Upper lobe of right lung (tissue), 1 donor: ENCODE measurements at regions not wholly inside any gene's neighbourhood (a gene's known extent, or its start where the extent isn't known, plus 50 kb on each side); places are given as distances from the start of the nearest gene placed in this dataset.

Experiments
- ATAC-seq: fragments of 200-7000 bp; cut with Tn5 transposase; one replicate; pipeline ENCODE4 v1.9.1; 2020; ENCODE audit warnings: mild to moderate bottlenecking, moderate library complexity
- DNase-seq: peaks from one replicate; pipeline ENCODE4 v3.0.0-alpha.2; 2020
- H3K27ac ChIP-seq: fragments of 200-600 bp; one replicate; pipeline ENCODE4 v1.8.0; 2022
- H3K27me3 ChIP-seq: fragments of 200-600 bp; one replicate; pipeline ENCODE4 v1.8.0; 2022; ENCODE audit warnings: mild to moderate bottlenecking
- H3K36me3 ChIP-seq: fragments of 200-600 bp; one replicate; pipeline ENCODE4 v1.8.0; 2022
- H3K4me1 ChIP-seq: fragments of 200-600 bp; one replicate; pipeline ENCODE4 v1.8.0; 2022
- H3K4me3 ChIP-seq: fragments of 200-600 bp; one replicate; pipeline ENCODE4 v1.8.0; 2022; ENCODE audit warnings: mild to moderate bottlenecking
- H3K9me3 ChIP-seq: fragments of 200-600 bp; one replicate; pipeline ENCODE4 v1.8.0; 2022
- CTCF ChIP-seq: fragments of 200-600 bp; IDR thresholded peaks from one replicate; pipeline ENCODE4 v1.8.0; 2022; ENCODE audit warnings: antibody characterized with exemption
- intact Hi-C: fragments of 100-400 bp; cut with DNase I; formaldehyde crosslinking; loops from one replicate; pipeline ENCODE4 v1.11.0; 2022
- donor health status: DM: no; HTN: yes; CAD: no; lungs with severe emphysema.

DNA sequence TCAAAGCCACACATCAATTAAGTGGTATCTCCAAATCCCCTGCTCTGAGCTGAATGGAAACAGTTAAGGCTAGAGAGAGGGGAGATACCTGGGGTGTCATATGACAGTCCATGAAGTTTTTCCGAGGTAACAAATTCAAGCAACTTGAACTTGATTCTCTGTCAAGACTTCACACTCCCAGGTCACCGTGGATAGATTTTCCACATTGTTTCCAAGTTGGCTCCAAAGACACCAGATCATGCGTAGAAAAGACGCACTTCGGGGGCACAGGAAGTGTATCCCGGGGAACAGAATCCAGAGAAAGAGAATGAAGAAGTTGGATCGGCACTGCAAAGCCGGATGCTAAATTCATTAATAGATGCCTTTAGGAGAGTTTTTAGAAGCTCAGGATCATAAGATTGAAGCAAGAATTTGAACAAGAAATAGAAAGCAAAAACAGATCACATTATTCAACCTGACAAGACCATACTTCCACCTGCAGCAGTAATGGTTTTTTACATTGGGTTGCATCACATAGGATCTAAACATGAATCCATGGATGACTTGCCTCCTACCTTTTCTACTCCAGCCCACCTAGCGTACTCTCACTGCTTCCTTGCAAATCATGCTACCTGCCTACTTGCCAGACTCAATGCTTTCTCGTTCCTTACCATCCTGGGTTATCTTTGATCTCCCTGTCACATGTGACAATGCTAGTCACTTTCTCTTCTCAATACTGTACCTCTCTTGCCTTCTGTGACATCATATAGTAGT, 253.0 kb upstream of the ADAMTS9 start:
- H3K9me3 ChIP-seq, result no peaks in the 10 kb centered on the region
- H3K36me3 ChIP-seq, result no peaks in the 10 kb centered on the region
- peaks cover 10% of the 10 kb centered on the region for H3K4me1 ChIP-seq
- no peak overlapping the region for H3K27ac ChIP-seq
- no peak overlapping the region for H3K4me3 ChIP-seq
- no peaks in the 10 kb centered on the region for H3K27me3 ChIP-seq
- intact Hi-C loops, result no loop called here
- no peak for DNase-seq
- ATAC-seq, result no peak
- TF ChIP-seq CTCF, result no peak

- DNase-seq (no peak), ATAC-seq (no peak)
- intact Hi-C loops, result no loop called here
- no peaks in the 10 kb centered on the region for H3K36me3 ChIP-seq
- H3K4me1 ChIP-seq, result peaks cover 5% of the 10 kb centered on the region
- no peaks in the 10 kb centered on the region for H3K9me3 ChIP-seq
- H3K27me3 ChIP-seq, result no peaks in the 10 kb centered on the region
- no peak overlapping the region for H3K4me3 ChIP-seq
- no peak overlapping the region for H3K27ac ChIP-seq
- no peak for TF ChIP-seq CTCF
Measured at GRCh38 chr3:64939747-64940450, 252.1 kb upstream of the ADAMTS9 start.

- no peak overlapping the region for H3K4me3 ChIP-seq
- no peak for DNase-seq
- intact Hi-C loops, result no loop called here
Measured at GRCh38 chr3:64939309-64939708, 251.5 kb upstream of the ADAMTS9 start.

DNA sequence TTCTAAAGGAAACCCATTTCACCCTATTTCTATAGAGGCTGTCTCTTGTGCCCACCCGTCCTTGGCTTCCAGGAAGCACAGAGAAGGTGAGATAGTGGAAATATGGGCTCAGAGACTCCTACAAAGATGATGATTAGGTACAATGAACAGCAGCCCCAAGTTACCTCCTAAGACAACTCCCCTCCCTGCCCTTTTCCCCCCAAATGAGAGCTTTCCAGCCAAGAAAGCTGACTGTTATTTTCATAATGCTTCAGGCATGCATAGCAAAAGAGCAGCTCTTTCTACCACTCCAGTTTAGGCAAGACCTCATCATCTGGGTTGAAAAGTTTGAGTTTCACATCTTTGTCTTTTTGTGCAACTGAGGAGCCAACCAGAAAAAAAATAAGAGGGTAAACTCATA, 248.8 kb upstream of the ADAMTS9 start:
- ATAC-seq (no peak), DNase-seq (no peak)
- Histone ChIP-seq H3K27me3 (no peaks in the 10 kb centered on the region), H3K27ac (no peak overlapping the region), H3K4me3 (no peak overlapping the region), H3K9me3 (no peaks in the 10 kb centered on the region), H3K4me1 (no peaks in the 10 kb centered on the region), H3K36me3 (no peaks in the 10 kb centered on the region)
- intact Hi-C loops, result no loop called here
- TF ChIP-seq CTCF, result no peak

More at GRCh38 chr3:64939309-64939708, 251.5 kb upstream of the ADAMTS9 start:
- Histone ChIP-seq H3K9me3 (no peaks in the 10 kb centered on the region), H3K4me1 (peaks cover 2% of the 10 kb centered on the region), H3K36me3 (no peaks in the 10 kb centered on the region), H3K27me3 (no peaks in the 10 kb centered on the region), H3K27ac (no peak overlapping the region)
- no peak for TF ChIP-seq CTCF
- no peak for ATAC-seq

DNA sequence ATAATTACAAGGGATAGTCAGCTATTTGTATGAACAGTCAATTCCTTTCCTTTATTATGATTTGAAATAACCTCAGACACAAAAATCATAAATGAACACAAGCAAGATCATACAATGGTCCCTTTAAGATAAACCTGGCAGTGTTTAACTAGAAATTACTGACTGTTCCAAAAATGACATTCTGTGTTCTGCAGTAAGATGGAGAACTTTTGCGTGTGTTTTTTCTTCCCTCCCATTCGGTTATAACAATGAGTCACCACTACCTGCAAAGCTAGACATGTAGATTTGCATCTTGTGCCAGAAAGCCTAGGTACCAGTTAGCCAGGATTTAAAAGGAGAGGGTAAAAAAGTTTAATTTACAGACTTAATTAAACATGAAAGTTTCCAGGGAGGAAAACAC, 248.2 kb upstream of the ADAMTS9 start:
- ATAC-seq, result no peak
- intact Hi-C loops, result no loop called here
- no peak for DNase-seq
- Histone ChIP-seq H3K4me1 (no peaks in the 10 kb centered on the region), H3K4me3 (no peak overlapping the region), H3K27ac (no peak overlapping the region), H3K36me3 (no peaks in the 10 kb centered on the region), H3K27me3 (no peaks in the 10 kb centered on the region), H3K9me3 (no peaks in the 10 kb centered on the region)
- TF ChIP-seq CTCF, result no peak
